HCT116 (cell line): ENCODE measurements at regions not wholly inside any gene's neighbourhood (a gene's known extent, or its start where the extent isn't known, plus 50 kb on each side); places are given as distances from the start of the nearest gene placed in this dataset.
"Not testable (repeated sequence)": the region's sequence is repeated elsewhere in the genome, so short reads cannot be mapped to it uniquely, and the experiment has no call there.

Experiments used
- ATAC-seq: fragments of 200-7000 bp; cut with Tn5 transposase; 2 replicates; pipeline ENCODE4 v1.9.1; 2020; ENCODE audit warnings: mild to moderate bottlenecking, moderate library complexity
- BruUV-seq: library from RNA; stranded (reverse); fragments of 400-500 nt; replicated peaks from 2 replicates; lab custom pipeline; 2021; lab: Mats Ljungman, UMichigan
- CTCF ChIA-PET: fragments of 300-600 bp; sonication (Branson Sonifier 250); formaldehyde crosslinking; loops from one replicate; lab custom pipeline; 2021; ENCODE audit warnings: antibody characterized with exemption; lab: Charles Lee
- POLR2A ChIA-PET: fragments of 300-600, 350-600 bp; sonication (Branson Sonifier 250); formaldehyde crosslinking; loops from one replicate; lab custom pipeline; 2021; ENCODE audit warnings: antibody characterized with exemption; lab: Charles Lee
- RAD21 ChIA-PET, 2 experiments: fragments of 300-600 bp; sonication (Branson Sonifier 250); formaldehyde crosslinking; loops; one replicate each; lab custom pipeline; 2023; ENCODE audit warnings: low total read pairs in 2 of 2; ENCODE audit not compliant: uncharacterized antibody in 2 of 2, unreplicated experiment in 2 of 2, low non-redundant PET in 1 of 2; lab: Charles Lee
- DNase-seq: peaks from one replicate; pipeline ENCODE4 v3.0.0-alpha.2; 2010; ENCODE audit warnings: low read depth, low spot score
- H2AFZ ChIP-seq: fragments of 200-600 bp; shearing (Covaris generic), sonication (generic); 2 replicates; pipeline ENCODE4 v1.6.1; 2017; ENCODE audit warnings: low read depth, mixed run types, mixed read lengths, antibody characterized with exemption, low read length; ENCODE audit not compliant: poor library complexity, severe bottlenecking
- H3K27ac ChIP-seq: 2 replicates; pipeline ENCODE4 v1.5.1; 2012; ENCODE audit warnings: low read depth, low read length
- H3K27me3 ChIP-seq: fragments of 200-600 bp; sonication (generic); 2 replicates; pipeline ENCODE4 v1.6.1; 2016; ENCODE audit warnings: mixed run types, low read length, mixed read lengths; ENCODE audit not compliant: insufficient read depth
- H3K36me3 ChIP-seq, 2 experiments: fragments of 200-500 bp in 1 of 2; fragments of 200-600 bp in 1 of 2; sonication (Bioruptor generic) in 1 of 2; sonication (generic) in 1 of 2; 2 replicates each; pipeline versions ENCODE4 v1.5.1 to v1.6.1; 2014 to 2016; ENCODE audit warnings: low read length in 2 of 2, inconsistent platforms in 1 of 2, mixed read lengths in 1 of 2, mixed run types in 1 of 2; ENCODE audit not compliant: insufficient read depth in 2 of 2, control insufficient read depth in 1 of 2
- H3K4me1 ChIP-seq, 2 experiments: fragments of 200-600 bp in 1 of 2; sonication (generic) in 1 of 2; 2 replicates each; pipeline versions ENCODE4 v1.5.1 to v1.6.1; 2012 to 2017; ENCODE audit warnings: low read length in 2 of 2, inconsistent platforms in 1 of 2, mild to moderate bottlenecking in 1 of 2, mixed read lengths in 1 of 2, mixed run types in 1 of 2, moderate library complexity in 1 of 2; ENCODE audit not compliant: insufficient read depth in 2 of 2, control insufficient read depth in 1 of 2
- H3K4me2 ChIP-seq: fragments of 200-600 bp; sonication (generic); 2 replicates; pipeline ENCODE4 v1.6.1; 2017; ENCODE audit warnings: mixed run types, low read length, mixed read lengths
- H3K4me3 ChIP-seq, 2 experiments: fragments of 200-600 bp in 1 of 2; sonication (generic) in 1 of 2; replicated peaks in 1 of 2; 2 replicates each; pipeline ENCODE4 v1.5.1; 2011 to 2016; ENCODE audit warnings: low read length in 2 of 2, control low read depth in 1 of 2, low read depth in 1 of 2, mild to moderate bottlenecking in 1 of 2, mixed read lengths in 1 of 2, mixed run types in 1 of 2
- H3K79me2 ChIP-seq: fragments of 200-600 bp; sonication (generic); 2 replicates; pipeline ENCODE4 v1.6.1; 2017; ENCODE audit warnings: mild to moderate bottlenecking, mixed run types, low read length, moderate library complexity, mixed read lengths; ENCODE audit not compliant: insufficient read depth
- H3K9ac ChIP-seq: fragments of 200-600 bp; sonication (generic); 2 replicates; pipeline ENCODE4 v1.6.1; 2016; ENCODE audit warnings: low read length, mixed read lengths
- H3K9me2 ChIP-seq: fragments of 200-600 bp; sonication (generic), shearing (Covaris generic); 2 replicates; pipeline ENCODE4 v1.6.1; 2017; ENCODE audit warnings: mixed run types, mild to moderate bottlenecking, moderate library complexity; ENCODE audit not compliant: insufficient read depth
- H3K9me3 ChIP-seq, 2 experiments: fragments of 200-500 bp in 1 of 2; fragments of 200-600 bp in 1 of 2; sonication (Bioruptor generic) in 1 of 2; sonication (generic) in 1 of 2; 2 replicates each; pipeline ENCODE4 v1.6.1; 2014 to 2017; ENCODE audit warnings: low read length in 2 of 2, mixed read lengths in 2 of 2, inconsistent platforms in 1 of 2, low read depth in 1 of 2, mild to moderate bottlenecking in 1 of 2, mixed run types in 1 of 2, moderate library complexity in 1 of 2; ENCODE audit not compliant: control insufficient read depth in 1 of 2, insufficient read depth in 1 of 2
- H4K20me1 ChIP-seq: fragments of 200-600 bp; sonication (generic), shearing (Covaris generic); 2 replicates; pipeline ENCODE4 v1.6.1; 2017; ENCODE audit warnings: mixed run types, mild to moderate bottlenecking, moderate library complexity; ENCODE audit not compliant: insufficient read depth
- ATF3 ChIP-seq: IDR thresholded peaks from 2 replicates; pipeline ENCODE4 v1.6.1; 2012
- CBX3 ChIP-seq: IDR thresholded peaks from 2 replicates; pipeline ENCODE4 v1.6.1; 2012; ENCODE audit warnings: low read depth
- CEBPB ChIP-seq: IDR thresholded peaks from 2 replicates; pipeline ENCODE4 v1.6.1; 2012; ENCODE audit warnings: low read depth
- FOSL1 ChIP-seq: IDR thresholded peaks from 2 replicates; pipeline ENCODE4 v1.6.1; 2012; ENCODE audit warnings: low read depth
- JUND ChIP-seq: IDR thresholded peaks from 2 replicates; pipeline ENCODE4 v1.6.1; 2012
- POLR2A ChIP-seq: IDR thresholded peaks from 2 replicates; pipeline ENCODE4 v1.7.0; 2011; ENCODE audit warnings: borderline replicate concordance; ENCODE audit not compliant: insufficient read depth, insufficient read length; ENCODE audit errors: extremely low read depth
- POLR2AphosphoS5 ChIP-seq: IDR thresholded peaks from 2 replicates; pipeline ENCODE4 v1.6.1; 2011; ENCODE audit warnings: mild to moderate bottlenecking, low read depth, low read length, moderate library complexity
- SIN3A ChIP-seq: IDR thresholded peaks from 2 replicates; pipeline ENCODE4 v1.6.1; 2012; ENCODE audit warnings: low read depth
- YY1 ChIP-seq: IDR thresholded peaks from 2 replicates; pipeline ENCODE4 v1.6.1; 2011; ENCODE audit warnings: low read length, low read depth, moderate library complexity, mild to moderate bottlenecking; ENCODE audit not compliant: insufficient replicate concordance; ENCODE audit errors: extremely low read depth
- intact Hi-C: fragments of 100-400 bp; cut with micrococcal nuclease; formaldehyde crosslinking; loops from 2 replicates; pipeline ENCODE4 v1.10.0; 2022
- TF ChIP-seq, protein P1 (sequence below), 3 experiments: fragments of 200-600 bp in 1 of 3; sonication (generic) in 1 of 3; IDR thresholded peaks in 2 of 3; conservative IDR thresholded peaks in 1 of 3; 2 replicates each; pipeline ENCODE4 v1.5.1; 2012 to 2017; ENCODE audit warnings: low read depth in 2 of 3, low read length in 2 of 3, antibody characterized with exemption in 1 of 3, borderline replicate concordance in 1 of 3, control low read depth in 1 of 3, mild to moderate bottlenecking in 1 of 3, mixed read lengths in 1 of 3, mixed run types in 1 of 3, moderate library complexity in 1 of 3; ENCODE audit not compliant: insufficient read depth in 1 of 3

- no peaks in the 10 kb centered on the region for H3K9me2 ChIP-seq
- POLR2A ChIA-PET, result no interaction called here
- CTCF ChIA-PET, result no interaction called here
- no peak overlapping the region for H3K4me2 ChIP-seq
- no peaks in the 10 kb centered on the region for H4K20me1 ChIP-seq
- H3K9ac ChIP-seq, result no peak overlapping the region
- no peaks in the 10 kb centered on the region for H3K9me3 ChIP-seq
- H2AFZ ChIP-seq, result no peak overlapping the region
- TF ChIP-seq YY1, result no peak
- no peak for TF ChIP-seq CEBPB
- TF ChIP-seq, protein P1, sequence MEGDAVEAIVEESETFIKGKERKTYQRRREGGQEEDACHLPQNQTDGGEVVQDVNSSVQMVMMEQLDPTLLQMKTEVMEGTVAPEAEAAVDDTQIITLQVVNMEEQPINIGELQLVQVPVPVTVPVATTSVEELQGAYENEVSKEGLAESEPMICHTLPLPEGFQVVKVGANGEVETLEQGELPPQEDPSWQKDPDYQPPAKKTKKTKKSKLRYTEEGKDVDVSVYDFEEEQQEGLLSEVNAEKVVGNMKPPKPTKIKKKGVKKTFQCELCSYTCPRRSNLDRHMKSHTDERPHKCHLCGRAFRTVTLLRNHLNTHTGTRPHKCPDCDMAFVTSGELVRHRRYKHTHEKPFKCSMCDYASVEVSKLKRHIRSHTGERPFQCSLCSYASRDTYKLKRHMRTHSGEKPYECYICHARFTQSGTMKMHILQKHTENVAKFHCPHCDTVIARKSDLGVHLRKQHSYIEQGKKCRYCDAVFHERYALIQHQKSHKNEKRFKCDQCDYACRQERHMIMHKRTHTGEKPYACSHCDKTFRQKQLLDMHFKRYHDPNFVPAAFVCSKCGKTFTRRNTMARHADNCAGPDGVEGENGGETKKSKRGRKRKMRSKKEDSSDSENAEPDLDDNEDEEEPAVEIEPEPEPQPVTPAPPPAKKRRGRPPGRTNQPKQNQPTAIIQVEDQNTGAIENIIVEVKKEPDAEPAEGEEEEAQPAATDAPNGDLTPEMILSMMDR (IDR thresholded peaks at IDR 0.05 in 2 of 3, conservative IDR thresholded peaks at IDR 0.05 in 1 of 3; ENCODE audit: borderline replicate concordance in 1 of 3, insufficient read depth in 1 of 3, low read depth in 2 of 3, low read length in 2 of 3), result no peak
- TF ChIP-seq JUND, result no peak
- no peak for TF ChIP-seq POLR2A
- TF ChIP-seq POLR2AphosphoS5, result no peak
- no peak for TF ChIP-seq ATF3
- TF ChIP-seq CBX3, result no peak
- TF ChIP-seq FOSL1, result no peak
- no peak for TF ChIP-seq SIN3A
- TF ChIP-seq, all 23 proteins: peak for 0
- Histone ChIP-seq H3K4me3 (no peak overlapping the region), H3K27ac (no peak overlapping the region), H3K27me3 (no peaks in the 10 kb centered on the region), H3K4me1 (no peaks in the 10 kb centered on the region), H3K36me3 (no peaks in the 10 kb centered on the region), H3K79me2 (no peaks in the 10 kb centered on the region)
- intact Hi-C loops, result loop anchor here (5.0 kb wide), 2 partner anchors 458 to 1153 kb away; no protein-coding TSS in a partner anchor
- BruUV-seq, result no TSS peak
- no peak for DNase-seq
- RAD21 ChIA-PET, result no interaction called here
- no peak for ATAC-seq
Measured at GRCh38 chr7:79740076-79740475, 286.6 kb upstream of the MAGI2 start.

- CTCF ChIA-PET, POLR2A ChIA-PET, H3K9ac ChIP-seq, BruUV-seq, ATAC-seq, intact Hi-C loops, H3K27me3 ChIP-seq, H3K9me3 ChIP-seq, H3K9me2 ChIP-seq, H2AFZ ChIP-seq, H3K79me2 ChIP-seq, H3K4me1 ChIP-seq, H3K4me2 ChIP-seq, RAD21 ChIA-PET, H3K27ac ChIP-seq, H3K36me3 ChIP-seq, H4K20me1 ChIP-seq, H3K4me3 ChIP-seq, DNase-seq: not testable (repeated sequence)
Measured at GRCh38 chr7:79739036-79739709, 285.7 kb upstream of the MAGI2 start.
